Mesothelial cell of epicardium (in vitro differentiated cells): ENCODE measurements at regions not wholly inside any gene's neighbourhood (a gene's known extent, or its start where the extent isn't known, plus 50 kb on each side); places are given as distances from the start of the nearest gene placed in this dataset.

Experiments used
- DNase-seq, 2 experiments: peaks; one replicate each; pipeline ENCODE4 v3.0.0; 2021; ENCODE audit warnings: low spot score in 2 of 2; ENCODE audit not compliant: unreplicated experiment in 2 of 2
- H3K27ac Mint-ChIP-seq: 2 replicates; pipeline ENCODE4 v1.8.0; 2021; ENCODE audit warnings: mixed read lengths
- H3K27me3 Mint-ChIP-seq: 2 replicates; pipeline ENCODE4 v1.8.0; 2021; ENCODE audit warnings: low read depth, mixed read lengths
- H3K36me3 Mint-ChIP-seq: 2 replicates; pipeline ENCODE4 v1.8.0; 2021; ENCODE audit warnings: mixed read lengths
- H3K4me1 Mint-ChIP-seq: 2 replicates; pipeline ENCODE4 v1.8.0; 2021; ENCODE audit warnings: mixed read lengths
- H3K4me3 Mint-ChIP-seq: 2 replicates; pipeline ENCODE4 v1.8.0; 2021; ENCODE audit warnings: mild to moderate bottlenecking, moderate library complexity, mixed read lengths
- H3K9me3 Mint-ChIP-seq: 2 replicates; pipeline ENCODE4 v1.8.0; 2021; ENCODE audit warnings: mixed read lengths
- TF ChIP-seq, protein P1 (sequence below): fragments of 200-600 bp; sonication (generic); IDR thresholded peaks from one replicate; pipeline ENCODE4 v1.5.0; 2021; ENCODE audit warnings: antibody characterized with exemption; ENCODE audit not compliant: unreplicated experiment

DNA sequence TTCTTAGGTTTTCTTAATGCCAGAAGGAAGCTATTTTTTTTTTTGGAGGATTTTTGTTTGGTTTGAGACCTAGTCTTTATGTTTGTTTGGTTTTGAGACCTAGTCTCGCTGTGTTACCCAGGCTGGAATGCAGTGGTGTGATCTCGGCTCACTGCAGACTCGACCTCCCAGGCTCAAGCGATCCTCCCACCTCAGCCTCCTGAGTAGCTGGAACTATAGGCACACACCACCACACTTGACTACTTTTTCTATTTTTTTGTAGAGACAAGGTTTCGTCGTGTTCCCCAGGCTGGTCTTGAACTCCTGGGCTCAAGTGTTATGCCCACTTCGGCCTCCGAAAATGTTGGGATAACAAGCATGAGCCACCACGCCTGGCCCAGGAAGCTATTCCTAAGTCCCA lies 67.8 kb upstream of the NHSL1 start:
- no peak overlapping the region for H3K4me3 Mint-ChIP-seq

DNA sequence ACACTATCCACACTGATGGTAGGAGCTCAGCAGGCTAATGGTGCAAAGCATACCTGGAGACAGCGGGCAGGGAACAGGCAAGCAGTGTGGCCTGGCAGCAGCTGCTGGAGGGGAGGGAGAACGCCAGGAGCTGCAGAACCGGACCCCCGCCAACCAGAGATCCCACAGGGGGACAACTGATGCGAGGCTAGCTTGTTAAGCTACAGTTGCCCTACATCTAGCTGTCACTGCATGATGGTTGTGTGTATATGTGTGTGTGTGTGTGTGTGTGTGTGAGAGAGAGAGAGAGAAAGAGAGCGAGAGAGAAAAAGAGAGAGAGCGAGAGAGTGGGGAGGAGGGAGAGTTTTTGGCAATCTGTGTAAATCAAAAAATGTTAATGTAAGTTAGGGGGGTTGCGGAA lies 69.7 kb upstream of the NHSL1 start:
- TF ChIP-seq, protein P1, sequence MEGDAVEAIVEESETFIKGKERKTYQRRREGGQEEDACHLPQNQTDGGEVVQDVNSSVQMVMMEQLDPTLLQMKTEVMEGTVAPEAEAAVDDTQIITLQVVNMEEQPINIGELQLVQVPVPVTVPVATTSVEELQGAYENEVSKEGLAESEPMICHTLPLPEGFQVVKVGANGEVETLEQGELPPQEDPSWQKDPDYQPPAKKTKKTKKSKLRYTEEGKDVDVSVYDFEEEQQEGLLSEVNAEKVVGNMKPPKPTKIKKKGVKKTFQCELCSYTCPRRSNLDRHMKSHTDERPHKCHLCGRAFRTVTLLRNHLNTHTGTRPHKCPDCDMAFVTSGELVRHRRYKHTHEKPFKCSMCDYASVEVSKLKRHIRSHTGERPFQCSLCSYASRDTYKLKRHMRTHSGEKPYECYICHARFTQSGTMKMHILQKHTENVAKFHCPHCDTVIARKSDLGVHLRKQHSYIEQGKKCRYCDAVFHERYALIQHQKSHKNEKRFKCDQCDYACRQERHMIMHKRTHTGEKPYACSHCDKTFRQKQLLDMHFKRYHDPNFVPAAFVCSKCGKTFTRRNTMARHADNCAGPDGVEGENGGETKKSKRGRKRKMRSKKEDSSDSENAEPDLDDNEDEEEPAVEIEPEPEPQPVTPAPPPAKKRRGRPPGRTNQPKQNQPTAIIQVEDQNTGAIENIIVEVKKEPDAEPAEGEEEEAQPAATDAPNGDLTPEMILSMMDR, result no peak
- peaks cover 21% of the 10 kb centered on the region for H3K4me1 Mint-ChIP-seq
- no peaks in the 10 kb centered on the region for H3K9me3 Mint-ChIP-seq
- H3K4me3 Mint-ChIP-seq, result no peak overlapping the region
- H3K27me3 Mint-ChIP-seq, result no peaks in the 10 kb centered on the region
- H3K27ac Mint-ChIP-seq, result no peak overlapping the region
- no peak for DNase-seq
- peaks cover 10% of the 10 kb centered on the region for H3K36me3 Mint-ChIP-seq

More for the DNA sequence above, 67.8 kb upstream of the NHSL1 start:
- no peak for DNase-seq
- Mint-ChIP-seq H3K27me3 (no peaks in the 10 kb centered on the region), H3K36me3 (peaks cover 22% of the 10 kb centered on the region), H3K9me3 (no peaks in the 10 kb centered on the region), H3K27ac (no peak overlapping the region), H3K4me1 (peaks cover 8% of the 10 kb centered on the region)
- TF ChIP-seq, protein P1, result no peak

DNA sequence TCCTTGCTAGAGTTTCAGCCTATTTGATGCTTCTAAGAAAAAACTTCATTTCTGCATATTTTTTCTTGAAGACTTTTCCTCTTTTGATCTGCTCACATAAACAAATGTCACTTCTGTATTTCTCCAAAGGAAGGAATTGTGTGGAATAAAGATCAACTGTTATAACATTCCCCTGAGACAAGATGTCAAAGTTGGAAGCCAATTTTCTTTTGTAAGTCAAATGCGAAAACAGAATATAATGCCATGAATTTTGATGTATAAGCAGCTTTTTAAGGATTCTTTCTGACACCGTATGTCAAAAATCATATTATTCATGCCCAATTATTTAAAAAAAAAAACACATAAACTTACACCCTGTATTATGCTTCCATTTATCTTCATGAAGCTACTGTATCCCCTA lies 70.3 kb upstream of the NHSL1 start:
- Mint-ChIP-seq H3K4me1 (peaks cover 21% of the 10 kb centered on the region), H3K4me3 (no peak overlapping the region), H3K27ac (no peak overlapping the region), H3K27me3 (no peaks in the 10 kb centered on the region), H3K9me3 (no peaks in the 10 kb centered on the region), H3K36me3 (peaks cover 5% of the 10 kb centered on the region)
- TF ChIP-seq, protein P1, result no peak
- no peak for DNase-seq

DNA sequence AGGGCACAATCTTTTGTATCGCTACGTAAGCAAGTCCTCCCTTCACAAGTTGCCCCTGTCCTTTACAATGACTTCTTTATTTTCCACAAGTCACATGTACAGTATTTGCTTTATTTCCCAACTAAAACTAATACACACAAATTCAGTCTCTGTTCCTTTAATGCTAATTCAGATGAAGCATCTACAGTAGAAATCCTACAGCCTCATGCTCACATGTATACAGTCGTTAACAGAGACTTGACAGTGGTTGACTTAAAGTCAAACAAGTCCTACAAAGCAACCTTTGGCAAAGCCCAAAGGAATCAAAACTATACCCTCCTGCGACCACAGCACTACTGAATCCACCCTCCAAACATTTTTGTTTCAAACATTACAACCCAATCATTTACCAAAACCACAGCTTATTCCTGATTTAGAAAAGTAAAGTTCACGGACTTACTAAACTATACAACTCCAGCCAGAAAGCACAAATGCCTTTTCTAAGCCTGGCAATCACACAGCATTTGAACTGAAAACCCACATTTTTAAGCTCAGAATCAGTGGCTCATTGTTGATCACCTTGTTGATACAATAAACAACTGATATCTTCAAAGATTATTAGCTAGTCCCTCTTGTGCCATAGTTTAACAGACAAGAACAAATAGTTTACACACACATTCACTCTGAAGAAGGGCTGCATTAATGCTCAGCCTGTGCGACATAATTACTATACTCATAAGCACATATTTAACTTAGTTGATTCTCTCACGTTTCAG lies 70.9 kb upstream of the NHSL1 start:
- H3K4me1 Mint-ChIP-seq, result peaks cover 22% of the 10 kb centered on the region
- no peaks in the 10 kb centered on the region for H3K9me3 Mint-ChIP-seq
- DNase-seq, result no peak
- no peak overlapping the region for H3K4me3 Mint-ChIP-seq
- no peaks in the 10 kb centered on the region for H3K27me3 Mint-ChIP-seq
- TF ChIP-seq, protein P1, result no peak
- H3K27ac Mint-ChIP-seq, result no peak overlapping the region
- H3K36me3 Mint-ChIP-seq, result peaks cover 3% of the 10 kb centered on the region

DNA sequence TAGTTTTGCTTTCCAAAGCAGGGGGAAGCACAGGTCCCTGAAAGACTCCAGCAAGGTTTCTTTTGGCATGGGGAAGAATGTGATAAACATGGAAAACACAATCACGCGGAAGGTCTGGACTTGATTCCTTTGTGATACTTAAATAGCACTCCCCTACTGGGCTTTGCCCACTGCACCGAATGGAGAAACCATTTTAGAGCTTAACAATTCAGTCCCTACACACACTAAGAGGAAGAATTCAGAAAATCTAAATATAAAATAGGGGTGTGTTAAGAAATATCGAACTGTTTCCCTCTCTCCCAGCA lies 71.4 kb upstream of the NHSL1 start:
- TF ChIP-seq, protein P1, result no peak
- DNase-seq, result no peak
- H3K9me3 Mint-ChIP-seq, result no peaks in the 10 kb centered on the region
- H3K36me3 Mint-ChIP-seq, result no peaks in the 10 kb centered on the region
- H3K4me3 Mint-ChIP-seq, result no peak overlapping the region
- no peak overlapping the region for H3K27ac Mint-ChIP-seq
- no peaks in the 10 kb centered on the region for H3K27me3 Mint-ChIP-seq
- H3K4me1 Mint-ChIP-seq, result peaks cover 24% of the 10 kb centered on the region

DNA sequence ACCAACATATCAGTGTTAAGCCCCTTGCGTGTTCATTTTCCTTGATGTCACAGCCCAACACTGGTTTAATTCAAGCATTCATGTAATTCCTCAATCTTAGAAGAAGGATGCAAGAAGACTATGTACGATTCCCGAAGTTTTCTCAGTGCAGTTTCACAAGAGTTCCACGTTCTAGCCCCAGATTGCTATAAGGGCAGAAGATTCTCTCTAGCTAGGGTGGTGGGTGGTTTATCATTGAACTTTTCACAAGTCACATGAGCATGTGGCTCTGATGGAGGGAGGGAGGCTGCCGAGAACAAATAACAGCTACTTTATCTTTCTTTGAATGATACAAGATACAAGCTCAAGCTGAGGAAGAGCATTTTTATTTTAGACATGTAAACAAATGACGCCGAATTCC lies 71.9 kb upstream of the NHSL1 start:
- peaks cover 27% of the 10 kb centered on the region for H3K4me1 Mint-ChIP-seq
- TF ChIP-seq, protein P1, result no peak
- DNase-seq, result no peak
- no peak overlapping the region for H3K27ac Mint-ChIP-seq
- H3K4me3 Mint-ChIP-seq, result no peak overlapping the region
- no peaks in the 10 kb centered on the region for H3K9me3 Mint-ChIP-seq
- H3K27me3 Mint-ChIP-seq, result no peaks in the 10 kb centered on the region
- no peaks in the 10 kb centered on the region for H3K36me3 Mint-ChIP-seq
